ENCODE measurements at regions not wholly inside any gene's neighbourhood (a gene's known extent, or its start where the extent isn't known, plus 50 kb on each side); places are given as distances from the start of the nearest gene placed in this dataset.

- H3K9me3 ChIP-seq = no peaks in the 10 kb centered on the region
- no peaks in the 10 kb centered on the region for H3K27me3 ChIP-seq
- H3K4me1 ChIP-seq = no peaks in the 10 kb centered on the region
- no peak overlapping the region for H3K4me3 ChIP-seq
- ATAC-seq (ENCODE audit: low FRiP score in 2 of 2) (peak in 1 of 2 donors; percentile 40), DNase-seq (no peak)
- WGBS, 2 donors = 31 to 44% methylated on average over 3 of the region's 3 CpGs
- no peaks in the 10 kb centered on the region for H3K36me3 ChIP-seq
- H3K27ac ChIP-seq = no peak overlapping the region
- TF ChIP-seq POLR2AphosphoS5 (IDR thresholded peaks at IDR 0.05) = no peak
- TF ChIP-seq CTCF (IDR thresholded peaks at IDR 0.05) = no peak
- TF ChIP-seq EP300 (IDR thresholded peaks at IDR 0.05) = no peak
- no peak for TF ChIP-seq POLR2A (IDR thresholded peaks at IDR 0.05)
These were observed 61.3 kb upstream of the RNF24 start for GRCh38 chr20:4076671-4077070.

- H3K27ac ChIP-seq = no peak overlapping the region
- no peaks in the 10 kb centered on the region for H3K9me3 ChIP-seq
- H3K27me3 ChIP-seq = no peaks in the 10 kb centered on the region
- ATAC-seq (ENCODE audit: low FRiP score in 2 of 2) = no peak
- H3K36me3 ChIP-seq = no peaks in the 10 kb centered on the region
- TF ChIP-seq POLR2AphosphoS5 (IDR thresholded peaks at IDR 0.05) (no peak), EP300 (IDR thresholded peaks at IDR 0.05) (no peak), POLR2A (IDR thresholded peaks at IDR 0.05) (no peak), CTCF (IDR thresholded peaks at IDR 0.05) (no peak)
- WGBS, 2 donors = 80 to 82% methylated on average over 3 of the region's 3 CpGs
- H3K4me1 ChIP-seq = peaks cover 0 to 3% (median 0%) of the 10 kb centered on the region in 4 donors
- no peak for DNase-seq
- H3K4me3 ChIP-seq = no peak overlapping the region
These were observed 60.7 kb upstream of the RNF24 start for GRCh38 chr20:4076033-4076432.

- peaks cover 0 to 3% (median 0%) of the 10 kb centered on the region in 4 donors for H3K4me1 ChIP-seq
- H3K9me3 ChIP-seq = no peaks in the 10 kb centered on the region
- no peaks in the 10 kb centered on the region for H3K36me3 ChIP-seq
- no peak for TF ChIP-seq POLR2AphosphoS5 (IDR thresholded peaks at IDR 0.05)
- TF ChIP-seq EP300 (IDR thresholded peaks at IDR 0.05) = no peak
- no peak for TF ChIP-seq CTCF (IDR thresholded peaks at IDR 0.05)
- TF ChIP-seq POLR2A (IDR thresholded peaks at IDR 0.05) = no peak
- no peak overlapping the region for H3K4me3 ChIP-seq
- no peak overlapping the region for H3K27ac ChIP-seq
- DNase-seq (no peak), ATAC-seq (ENCODE audit: low FRiP score in 2 of 2) (peak in 1 of 2 donors; percentile 7)
- 64 to 77% methylated on average over 7 of the region's 7 CpGs for WGBS, 2 donors
- no peaks in the 10 kb centered on the region for H3K27me3 ChIP-seq
These were observed 59.6 kb upstream of the RNF24 start for GRCh38 chr20:4074877-4075455.

GRCh38 chr20:4073852-4074741, 58.7 kb upstream of the RNF24 start:
- H3K9me3 ChIP-seq = no peaks in the 10 kb centered on the region
- no peaks in the 10 kb centered on the region for H3K36me3 ChIP-seq
- TF ChIP-seq POLR2AphosphoS5 (IDR thresholded peaks at IDR 0.05) (no peak), CTCF (IDR thresholded peaks at IDR 0.05) (no peak), POLR2A (IDR thresholded peaks at IDR 0.05) (no peak), EP300 (IDR thresholded peaks at IDR 0.05) (no peak)
- DNase-seq (no peak), ATAC-seq (ENCODE audit: low FRiP score in 2 of 2) (no peak)
- peaks cover 0 to 3% (median 0%) of the 10 kb centered on the region in 4 donors for H3K4me1 ChIP-seq
- no peaks in the 10 kb centered on the region for H3K27me3 ChIP-seq
- H3K27ac ChIP-seq = no peak overlapping the region
- no peak overlapping the region for H3K4me3 ChIP-seq
- WGBS, 2 donors = 65 to 70% methylated on average over 6 of the region's 6 CpGs

Data from upper lobe of left lung (tissue), 6 donors.